ENCODE measurements at regions not wholly inside any gene's neighbourhood (a gene's known extent, or its start where the extent isn't known, plus 50 kb on each side); places are given as distances from the start of the nearest gene placed in this dataset.

- H3K9me2 ChIP-seq (ENCODE audit: insufficient read depth) = no peaks in the 10 kb centered on the region
- no peak for TF ChIP-seq POLR2AphosphoS5 (IDR thresholded peaks at IDR 0.05; ENCODE audit: low read depth)
- no peak for TF ChIP-seq CREB1 (CRISPR knock-in tag; IDR thresholded peaks at IDR 0.05; ENCODE audit: low read depth)
- no peak for TF ChIP-seq ETS1 (IDR thresholded peaks at IDR 0.05)
- TF ChIP-seq NANOG (IDR thresholded peaks at IDR 0.05; ENCODE audit: borderline replicate concordance) = no peak
- no peak for TF ChIP-seq ZNF331 (CRISPR knock-in tag; IDR thresholded peaks at IDR 0.05; ENCODE audit: low read depth)
- no peak for TF ChIP-seq ZNF114 (CRISPR knock-in tag; IDR thresholded peaks at IDR 0.05)
- TF ChIP-seq, protein P1, sequence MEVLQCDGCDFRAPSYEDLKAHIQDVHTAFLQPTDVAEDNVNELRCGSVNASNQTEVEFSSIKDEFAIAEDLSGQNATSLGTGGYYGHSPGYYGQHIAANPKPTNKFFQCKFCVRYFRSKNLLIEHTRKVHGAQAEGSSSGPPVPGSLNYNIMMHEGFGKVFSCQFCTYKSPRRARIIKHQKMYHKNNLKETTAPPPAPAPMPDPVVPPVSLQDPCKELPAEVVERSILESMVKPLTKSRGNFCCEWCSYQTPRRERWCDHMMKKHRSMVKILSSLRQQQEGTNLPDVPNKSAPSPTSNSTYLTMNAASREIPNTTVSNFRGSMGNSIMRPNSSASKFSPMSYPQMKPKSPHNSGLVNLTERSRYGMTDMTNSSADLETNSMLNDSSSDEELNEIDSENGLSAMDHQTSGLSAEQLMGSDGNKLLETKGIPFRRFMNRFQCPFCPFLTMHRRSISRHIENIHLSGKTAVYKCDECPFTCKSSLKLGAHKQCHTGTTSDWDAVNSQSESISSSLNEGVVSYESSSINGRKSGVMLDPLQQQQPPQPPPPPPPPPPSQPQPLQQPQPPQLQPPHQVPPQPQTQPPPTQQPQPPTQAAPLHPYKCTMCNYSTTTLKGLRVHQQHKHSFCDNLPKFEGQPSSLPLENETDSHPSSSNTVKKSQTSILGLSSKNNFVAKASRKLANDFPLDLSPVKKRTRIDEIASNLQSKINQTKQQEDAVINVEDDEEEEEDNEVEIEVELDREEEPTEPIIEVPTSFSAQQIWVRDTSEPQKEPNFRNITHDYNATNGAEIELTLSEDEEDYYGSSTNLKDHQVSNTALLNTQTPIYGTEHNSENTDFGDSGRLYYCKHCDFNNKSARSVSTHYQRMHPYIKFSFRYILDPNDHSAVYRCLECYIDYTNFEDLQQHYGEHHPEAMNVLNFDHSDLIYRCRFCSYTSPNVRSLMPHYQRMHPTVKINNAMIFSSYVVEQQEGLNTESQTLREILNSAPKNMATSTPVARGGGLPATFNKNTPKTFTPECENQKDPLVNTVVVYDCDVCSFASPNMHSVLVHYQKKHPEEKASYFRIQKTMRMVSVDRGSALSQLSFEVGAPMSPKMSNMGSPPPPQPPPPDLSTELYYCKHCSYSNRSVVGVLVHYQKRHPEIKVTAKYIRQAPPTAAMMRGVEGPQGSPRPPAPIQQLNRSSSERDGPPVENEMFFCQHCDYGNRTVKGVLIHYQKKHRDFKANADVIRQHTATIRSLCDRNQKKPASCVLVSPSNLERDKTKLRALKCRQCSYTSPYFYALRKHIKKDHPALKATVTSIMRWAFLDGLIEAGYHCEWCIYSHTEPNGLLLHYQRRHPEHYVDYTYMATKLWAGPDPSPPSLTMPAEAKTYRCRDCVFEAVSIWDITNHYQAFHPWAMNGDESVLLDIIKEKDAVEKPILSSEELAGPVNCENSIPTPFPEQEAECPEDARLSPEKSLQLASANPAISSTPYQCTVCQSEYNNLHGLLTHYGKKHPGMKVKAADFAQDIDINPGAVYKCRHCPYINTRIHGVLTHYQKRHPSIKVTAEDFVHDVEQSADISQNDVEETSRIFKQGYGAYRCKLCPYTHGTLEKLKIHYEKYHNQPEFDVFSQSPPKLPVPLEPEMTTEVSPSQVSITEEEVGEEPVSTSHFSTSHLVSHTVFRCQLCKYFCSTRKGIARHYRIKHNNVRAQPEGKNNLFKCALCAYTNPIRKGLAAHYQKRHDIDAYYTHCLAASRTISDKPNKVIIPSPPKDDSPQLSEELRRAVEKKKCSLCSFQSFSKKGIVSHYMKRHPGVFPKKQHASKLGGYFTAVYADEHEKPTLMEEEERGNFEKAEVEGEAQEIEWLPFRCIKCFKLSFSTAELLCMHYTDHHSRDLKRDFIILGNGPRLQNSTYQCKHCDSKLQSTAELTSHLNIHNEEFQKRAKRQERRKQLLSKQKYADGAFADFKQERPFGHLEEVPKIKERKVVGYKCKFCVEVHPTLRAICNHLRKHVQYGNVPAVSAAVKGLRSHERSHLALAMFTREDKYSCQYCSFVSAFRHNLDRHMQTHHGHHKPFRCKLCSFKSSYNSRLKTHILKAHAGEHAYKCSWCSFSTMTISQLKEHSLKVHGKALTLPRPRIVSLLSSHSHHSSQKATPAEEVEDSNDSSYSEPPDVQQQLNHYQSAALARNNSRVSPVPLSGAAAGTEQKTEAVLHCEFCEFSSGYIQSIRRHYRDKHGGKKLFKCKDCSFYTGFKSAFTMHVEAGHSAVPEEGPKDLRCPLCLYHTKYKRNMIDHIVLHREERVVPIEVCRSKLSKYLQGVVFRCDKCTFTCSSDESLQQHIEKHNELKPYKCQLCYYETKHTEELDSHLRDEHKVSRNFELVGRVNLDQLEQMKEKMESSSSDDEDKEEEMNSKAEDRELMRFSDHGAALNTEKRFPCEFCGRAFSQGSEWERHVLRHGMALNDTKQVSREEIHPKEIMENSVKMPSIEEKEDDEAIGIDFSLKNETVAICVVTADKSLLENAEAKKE (CRISPR knock-in tag; IDR thresholded peaks at IDR 0.05) = no peak
- ATAC-seq (no peak), DNase-seq (ENCODE audit: low spot score) (no peak)
- H3K4me1 ChIP-seq (ENCODE audit: insufficient read depth) = no peaks in the 10 kb centered on the region
- no peak overlapping the region for H3K27ac Mint-ChIP-seq
- no peak overlapping the region for H3K4me2 ChIP-seq
- H3K36me3 Mint-ChIP-seq (ENCODE audit: low read depth) = no peaks in the 10 kb centered on the region
- no peaks in the 10 kb centered on the region for H3K27me3 Mint-ChIP-seq (ENCODE audit: insufficient read depth, low read depth, poor library complexity)
- H3K4me3 Mint-ChIP-seq = no peak overlapping the region
- H3K4me1 Mint-ChIP-seq = no peaks in the 10 kb centered on the region
- H4K20me1 ChIP-seq (replicated peaks; ENCODE audit: insufficient read depth) = no peaks in the 10 kb centered on the region
- H3K36me3 ChIP-seq (ENCODE audit: insufficient read depth) = no peaks in the 10 kb centered on the region; the same call in 1 of the 2 replicates
- H3F3A ChIP-seq (replicated peaks; ENCODE audit: low read depth) = no peaks in the 10 kb centered on the region
- H3K79me2 ChIP-seq (replicated peaks; ENCODE audit: insufficient read depth) = no peaks in the 10 kb centered on the region
- H3K9me3 Mint-ChIP-seq = peaks cover 5% of the 10 kb centered on the region
- H3K4me3 ChIP-seq = no peak overlapping the region
- H2AFZ ChIP-seq = no peak overlapping the region
- no peaks in the 10 kb centered on the region for H3K27me3 ChIP-seq (ENCODE audit: insufficient read depth)
- H3K27ac ChIP-seq (ENCODE audit: low read depth) = no peak overlapping the region
These were observed 104.4 kb upstream of the CXCL13 start for GRCh38 chr4:77501240-77501639.
